Panc1 (cell line): ENCODE measurements at regions not wholly inside any gene's neighbourhood (a gene's known extent, or its start where the extent isn't known, plus 50 kb on each side); places are given as distances from the start of the nearest gene placed in this dataset.

Experiments
- ATAC-seq: fragments of 200-7000 bp; cut with Tn5 transposase; 2 replicates; pipeline ENCODE4 v1.9.1; 2020; ENCODE audit warnings: mild to moderate bottlenecking, moderate library complexity
- BruUV-seq: library from RNA; stranded (reverse); fragments of 400-500 nt; replicated peaks from 2 replicates; lab custom pipeline; 2021; lab: Mats Ljungman, UMichigan
- CTCF ChIA-PET: fragments of 300-600 bp; sonication (Branson Sonifier 250); formaldehyde crosslinking; loops from one replicate; lab custom pipeline; 2022; ENCODE audit warnings: antibody characterized with exemption; lab: Charles Lee
- POLR2A ChIA-PET: fragments of 300-600 bp; sonication (Branson Sonifier 250); formaldehyde crosslinking; loops from one replicate; lab custom pipeline; 2022; ENCODE audit warnings: antibody characterized with exemption; lab: Charles Lee
- DNase-seq: peaks from one replicate; pipeline ENCODE4 v3.0.0-alpha.2; 2010; ENCODE audit warnings: low read depth, low spot score
- H3K27ac ChIP-seq: 2 replicates; pipeline ENCODE4 v1.5.1; 2011; ENCODE audit warnings: mild to moderate bottlenecking, low read length, inconsistent platforms
- H3K27me3 ChIP-seq: fragments of 200-500 bp; sonication (Bioruptor generic); 2 replicates; pipeline ENCODE4 v1.6.0; 2014; ENCODE audit warnings: low read length, inconsistent platforms; ENCODE audit not compliant: control insufficient read depth, insufficient read depth
- H3K36me3 ChIP-seq: fragments of 200-500 bp; sonication (Bioruptor generic); 2 replicates; pipeline ENCODE4 v1.5.1; 2014; ENCODE audit warnings: inconsistent platforms, mild to moderate bottlenecking, low read length, moderate library complexity; ENCODE audit not compliant: control insufficient read depth, insufficient read depth
- H3K4me1 ChIP-seq: 2 replicates; pipeline ENCODE4 v1.5.1; 2011; ENCODE audit warnings: inconsistent platforms, mild to moderate bottlenecking, low read length, moderate library complexity; ENCODE audit not compliant: control insufficient read depth, insufficient read depth
- H3K4me3 ChIP-seq, 2 experiments: 2 replicates each; pipeline ENCODE4 v1.5.1; 2011 to 2012; ENCODE audit warnings: low read depth in 2 of 2, low read length in 2 of 2, mild to moderate bottlenecking in 2 of 2, inconsistent platforms in 1 of 2, moderate library complexity in 1 of 2
- H3K9me3 ChIP-seq: fragments of 200-500 bp; sonication (Bioruptor generic); 2 replicates; pipeline ENCODE4 v1.5.1; 2014; ENCODE audit warnings: low read depth, mild to moderate bottlenecking, inconsistent platforms, low read length, moderate library complexity; ENCODE audit not compliant: control insufficient read depth, insufficient read depth
- POLR2AphosphoS5 ChIP-seq: IDR thresholded peaks from 2 replicates; pipeline ENCODE4 v1.6.1; 2012; ENCODE audit warnings: mild to moderate bottlenecking, low read depth, low read length, moderate library complexity
- SIN3A ChIP-seq: IDR thresholded peaks from 2 replicates; pipeline ENCODE4 v1.6.1; 2012; ENCODE audit warnings: low read depth, mild to moderate bottlenecking, low read length, moderate library complexity, borderline replicate concordance; ENCODE audit not compliant: insufficient read depth
- TCF7L2 ChIP-seq: IDR thresholded peaks from 2 replicates; pipeline ENCODE4 v1.6.1; 2011; ENCODE audit warnings: mild to moderate bottlenecking, low read depth, low read length, inconsistent platforms
- in situ Hi-C: cut with HindIII; loops from 2 replicates; pipeline ENCODE4 v1.10.0; 2016; ENCODE audit warnings: low sequenced_read_pairs, low pct_unique_long_range_greater_than_20kb
- intact Hi-C: fragments of 100-400 bp; cut with micrococcal nuclease; formaldehyde crosslinking; loops from one replicate; pipeline ENCODE4 v1.10.0; 2022; ENCODE audit not compliant: unreplicated experiment
- TF ChIP-seq, protein P1 (sequence below), 2 experiments: IDR thresholded peaks; 2 replicates each; pipeline ENCODE4 v1.6.1; 2011 to 2012; ENCODE audit warnings: low read depth in 2 of 2, control low read depth in 1 of 2, low read length in 1 of 2, mild to moderate bottlenecking in 1 of 2, moderate library complexity in 1 of 2; ENCODE audit not compliant: insufficient read depth in 1 of 2
- TF ChIP-seq, protein P2 (sequence below): fragments of 450-650 bp; IDR thresholded peaks from 2 replicates; pipeline ENCODE4 v1.5.1; 2017; ENCODE audit warnings: mild to moderate bottlenecking

DNA sequence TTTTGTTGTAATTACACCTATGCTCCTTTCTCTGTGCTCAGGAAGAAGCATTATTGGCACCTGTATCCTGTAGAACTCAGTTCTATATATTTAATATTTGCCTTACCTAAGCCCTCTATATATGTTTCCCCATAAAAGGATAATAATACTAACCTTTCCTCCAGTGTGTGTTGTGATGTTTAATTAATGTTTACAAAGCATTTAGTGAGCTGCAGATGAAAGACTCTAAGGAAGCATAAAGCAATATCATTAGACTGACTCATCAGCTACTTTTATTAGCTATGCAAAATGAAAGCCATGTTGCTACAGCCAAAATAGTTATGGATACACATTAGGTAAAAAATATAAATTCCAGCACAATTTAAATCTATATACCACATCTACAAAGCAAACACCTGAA lies 93.6 kb upstream of the PTPN13 start:
- intact Hi-C loops: no loop called here
- ATAC-seq (no peak), DNase-seq (no peak)
- H3K9me3 ChIP-seq: no peaks in the 10 kb centered on the region
- ChIA-PET POLR2A (no interaction called here), CTCF (no interaction called here)
- no peak overlapping the region for H3K27ac ChIP-seq
- TF ChIP-seq SIN3A (no peak), POLR2AphosphoS5 (no peak), TCF7L2 (no peak)
- TF ChIP-seq, protein P1, sequence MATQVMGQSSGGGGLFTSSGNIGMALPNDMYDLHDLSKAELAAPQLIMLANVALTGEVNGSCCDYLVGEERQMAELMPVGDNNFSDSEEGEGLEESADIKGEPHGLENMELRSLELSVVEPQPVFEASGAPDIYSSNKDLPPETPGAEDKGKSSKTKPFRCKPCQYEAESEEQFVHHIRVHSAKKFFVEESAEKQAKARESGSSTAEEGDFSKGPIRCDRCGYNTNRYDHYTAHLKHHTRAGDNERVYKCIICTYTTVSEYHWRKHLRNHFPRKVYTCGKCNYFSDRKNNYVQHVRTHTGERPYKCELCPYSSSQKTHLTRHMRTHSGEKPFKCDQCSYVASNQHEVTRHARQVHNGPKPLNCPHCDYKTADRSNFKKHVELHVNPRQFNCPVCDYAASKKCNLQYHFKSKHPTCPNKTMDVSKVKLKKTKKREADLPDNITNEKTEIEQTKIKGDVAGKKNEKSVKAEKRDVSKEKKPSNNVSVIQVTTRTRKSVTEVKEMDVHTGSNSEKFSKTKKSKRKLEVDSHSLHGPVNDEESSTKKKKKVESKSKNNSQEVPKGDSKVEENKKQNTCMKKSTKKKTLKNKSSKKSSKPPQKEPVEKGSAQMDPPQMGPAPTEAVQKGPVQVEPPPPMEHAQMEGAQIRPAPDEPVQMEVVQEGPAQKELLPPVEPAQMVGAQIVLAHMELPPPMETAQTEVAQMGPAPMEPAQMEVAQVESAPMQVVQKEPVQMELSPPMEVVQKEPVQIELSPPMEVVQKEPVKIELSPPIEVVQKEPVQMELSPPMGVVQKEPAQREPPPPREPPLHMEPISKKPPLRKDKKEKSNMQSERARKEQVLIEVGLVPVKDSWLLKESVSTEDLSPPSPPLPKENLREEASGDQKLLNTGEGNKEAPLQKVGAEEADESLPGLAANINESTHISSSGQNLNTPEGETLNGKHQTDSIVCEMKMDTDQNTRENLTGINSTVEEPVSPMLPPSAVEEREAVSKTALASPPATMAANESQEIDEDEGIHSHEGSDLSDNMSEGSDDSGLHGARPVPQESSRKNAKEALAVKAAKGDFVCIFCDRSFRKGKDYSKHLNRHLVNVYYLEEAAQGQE (IDR thresholded peaks at IDR 0.05; ENCODE audit: insufficient read depth in 1 of 2, low read depth in 2 of 2, low read length in 1 of 2): no peak
- TF ChIP-seq, protein P2, sequence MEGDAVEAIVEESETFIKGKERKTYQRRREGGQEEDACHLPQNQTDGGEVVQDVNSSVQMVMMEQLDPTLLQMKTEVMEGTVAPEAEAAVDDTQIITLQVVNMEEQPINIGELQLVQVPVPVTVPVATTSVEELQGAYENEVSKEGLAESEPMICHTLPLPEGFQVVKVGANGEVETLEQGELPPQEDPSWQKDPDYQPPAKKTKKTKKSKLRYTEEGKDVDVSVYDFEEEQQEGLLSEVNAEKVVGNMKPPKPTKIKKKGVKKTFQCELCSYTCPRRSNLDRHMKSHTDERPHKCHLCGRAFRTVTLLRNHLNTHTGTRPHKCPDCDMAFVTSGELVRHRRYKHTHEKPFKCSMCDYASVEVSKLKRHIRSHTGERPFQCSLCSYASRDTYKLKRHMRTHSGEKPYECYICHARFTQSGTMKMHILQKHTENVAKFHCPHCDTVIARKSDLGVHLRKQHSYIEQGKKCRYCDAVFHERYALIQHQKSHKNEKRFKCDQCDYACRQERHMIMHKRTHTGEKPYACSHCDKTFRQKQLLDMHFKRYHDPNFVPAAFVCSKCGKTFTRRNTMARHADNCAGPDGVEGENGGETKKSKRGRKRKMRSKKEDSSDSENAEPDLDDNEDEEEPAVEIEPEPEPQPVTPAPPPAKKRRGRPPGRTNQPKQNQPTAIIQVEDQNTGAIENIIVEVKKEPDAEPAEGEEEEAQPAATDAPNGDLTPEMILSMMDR: no peak
- in situ Hi-C loops: no loop called here
- H3K36me3 ChIP-seq: no peaks in the 10 kb centered on the region
- no peaks in the 10 kb centered on the region; the same call in 1 of the 2 replicates for H3K27me3 ChIP-seq
- BruUV-seq: no TSS peak
- no peak overlapping the region for H3K4me3 ChIP-seq
- H3K4me1 ChIP-seq: no peaks in the 10 kb centered on the region

DNA sequence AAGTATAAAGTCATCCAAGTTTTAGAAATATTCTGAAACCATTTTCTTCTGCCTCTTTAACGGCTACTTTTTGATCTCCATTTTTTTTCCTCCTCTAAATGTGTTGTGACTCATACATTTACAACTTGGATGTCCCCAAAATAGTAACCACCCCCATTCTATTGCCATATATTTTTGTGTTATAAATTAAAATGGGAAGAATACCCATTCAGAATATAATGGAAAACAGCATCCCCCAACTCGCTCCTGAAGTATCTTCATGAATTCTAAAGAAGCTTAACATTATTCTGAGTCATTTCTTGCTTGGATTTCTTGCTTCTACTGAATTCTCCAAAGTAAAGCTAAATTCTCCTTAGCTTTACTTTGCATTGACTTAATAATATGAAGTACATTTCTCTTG lies 92.0 kb upstream of the PTPN13 start:
- DNase-seq (no peak), ATAC-seq (no peak)
- Histone ChIP-seq H3K27ac (no peak overlapping the region), H3K4me1 (no peaks in the 10 kb centered on the region), H3K9me3 (no peaks in the 10 kb centered on the region), H3K27me3 (no peaks in the 10 kb centered on the region; the same call in 1 of the 2 replicates), H3K36me3 (no peaks in the 10 kb centered on the region), H3K4me3 (no peak overlapping the region)
- BruUV-seq: no TSS peak
- intact Hi-C loops: no loop called here
- POLR2A ChIA-PET: no interaction called here
- in situ Hi-C loops: no loop called here
- CTCF ChIA-PET: no interaction called here
- TF ChIP-seq, protein P1 (IDR thresholded peaks at IDR 0.05; ENCODE audit: insufficient read depth in 1 of 2, low read depth in 2 of 2, low read length in 1 of 2): no peak
- no peak for TF ChIP-seq TCF7L2
